ENCODE measurements at regions not wholly inside any gene's neighbourhood (a gene's known extent, or its start where the extent isn't known, plus 50 kb on each side); places are given as distances from the start of the nearest gene placed in this dataset.

DNA sequence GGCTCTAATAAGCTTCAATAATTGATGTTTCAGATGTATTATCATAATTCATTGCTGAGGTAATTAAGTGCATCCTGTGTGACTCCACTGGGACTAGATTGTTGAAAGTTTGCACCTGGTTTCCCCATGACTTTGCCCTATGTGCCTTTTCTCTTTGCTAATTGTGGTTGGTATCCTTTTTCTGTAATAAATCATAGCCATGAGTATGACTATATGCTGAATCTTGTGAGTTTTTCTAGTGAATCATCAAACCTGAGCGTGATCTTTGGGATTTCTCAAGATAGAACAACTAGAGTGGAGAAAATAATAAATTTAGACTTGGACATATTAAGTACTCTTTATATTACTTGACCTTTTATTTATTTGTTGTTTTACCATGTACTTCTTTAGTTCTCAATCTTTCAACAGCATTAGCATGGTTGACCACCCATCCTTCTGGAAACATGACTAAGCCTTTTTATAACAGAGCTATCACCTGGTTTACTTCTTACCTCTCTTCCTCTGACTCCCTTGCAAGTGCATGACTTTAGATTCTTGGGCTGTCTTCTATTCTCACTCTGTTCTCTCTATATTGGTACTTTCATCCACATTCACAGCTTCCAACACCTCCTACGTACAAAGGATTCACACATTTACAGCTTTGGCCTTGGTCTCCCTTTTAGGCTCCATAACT lies 239.6 kb upstream of the TAS2R1 start:
- H3K4me1 ChIP-seq, result no peaks in the 10 kb centered on the region
- H3K27me3 ChIP-seq, result no peaks in the 10 kb centered on the region
- DNase-seq (ENCODE audit: low spot score), result no peak
- no peak overlapping the region for H3K27ac ChIP-seq
- H3K36me3 ChIP-seq, result no peaks in the 10 kb centered on the region
- TF ChIP-seq, protein P1, sequence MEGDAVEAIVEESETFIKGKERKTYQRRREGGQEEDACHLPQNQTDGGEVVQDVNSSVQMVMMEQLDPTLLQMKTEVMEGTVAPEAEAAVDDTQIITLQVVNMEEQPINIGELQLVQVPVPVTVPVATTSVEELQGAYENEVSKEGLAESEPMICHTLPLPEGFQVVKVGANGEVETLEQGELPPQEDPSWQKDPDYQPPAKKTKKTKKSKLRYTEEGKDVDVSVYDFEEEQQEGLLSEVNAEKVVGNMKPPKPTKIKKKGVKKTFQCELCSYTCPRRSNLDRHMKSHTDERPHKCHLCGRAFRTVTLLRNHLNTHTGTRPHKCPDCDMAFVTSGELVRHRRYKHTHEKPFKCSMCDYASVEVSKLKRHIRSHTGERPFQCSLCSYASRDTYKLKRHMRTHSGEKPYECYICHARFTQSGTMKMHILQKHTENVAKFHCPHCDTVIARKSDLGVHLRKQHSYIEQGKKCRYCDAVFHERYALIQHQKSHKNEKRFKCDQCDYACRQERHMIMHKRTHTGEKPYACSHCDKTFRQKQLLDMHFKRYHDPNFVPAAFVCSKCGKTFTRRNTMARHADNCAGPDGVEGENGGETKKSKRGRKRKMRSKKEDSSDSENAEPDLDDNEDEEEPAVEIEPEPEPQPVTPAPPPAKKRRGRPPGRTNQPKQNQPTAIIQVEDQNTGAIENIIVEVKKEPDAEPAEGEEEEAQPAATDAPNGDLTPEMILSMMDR (IDR thresholded peaks at IDR 0.05), result no peak
- H3K4me3 ChIP-seq, result no peak overlapping the region
- peaks cover 0 to 21% of the 10 kb centered on the region in 2 donors for H3K9me3 ChIP-seq

GRCh38 chr5:9865574-9865973 lies 235.4 kb upstream of the TAS2R1 start:
- H3K27ac ChIP-seq, result no peak overlapping the region
- H3K36me3 ChIP-seq, result no peaks in the 10 kb centered on the region
- no peaks in the 10 kb centered on the region for H3K4me1 ChIP-seq
- peaks cover 0 to 21% of the 10 kb centered on the region in 2 donors for H3K9me3 ChIP-seq
- TF ChIP-seq, protein P1 (IDR thresholded peaks at IDR 0.05), result no peak
- no peak for DNase-seq (ENCODE audit: low spot score)
- H3K4me3 ChIP-seq, result no peak overlapping the region
- no peaks in the 10 kb centered on the region for H3K27me3 ChIP-seq

GRCh38 chr5:9864791-9865190 lies 234.6 kb upstream of the TAS2R1 start:
- H3K27me3 ChIP-seq, result no peaks in the 10 kb centered on the region
- TF ChIP-seq, protein P1 (IDR thresholded peaks at IDR 0.05), result no peak
- no peaks in the 10 kb centered on the region for H3K4me1 ChIP-seq
- no peak overlapping the region for H3K27ac ChIP-seq
- H3K4me3 ChIP-seq, result no peak overlapping the region
- H3K9me3 ChIP-seq, result peaks cover 0 to 21% of the 10 kb centered on the region in 2 donors
- no peaks in the 10 kb centered on the region for H3K36me3 ChIP-seq
- no peak for DNase-seq (ENCODE audit: low spot score)

- TF ChIP-seq, protein P1 (IDR thresholded peaks at IDR 0.05), result no peak
- H3K27me3 ChIP-seq, result no peaks in the 10 kb centered on the region
- H3K4me3 ChIP-seq, result no peak overlapping the region
- no peaks in the 10 kb centered on the region for H3K4me1 ChIP-seq
- H3K27ac ChIP-seq, result no peak overlapping the region
- H3K36me3 ChIP-seq, result no peaks in the 10 kb centered on the region
- no peak for DNase-seq (ENCODE audit: low spot score)
- peaks cover 0 to 21% of the 10 kb centered on the region in 2 donors for H3K9me3 ChIP-seq
These were observed 233.3 kb upstream of the TAS2R1 start for GRCh38 chr5:9863486-9863885.

DNA sequence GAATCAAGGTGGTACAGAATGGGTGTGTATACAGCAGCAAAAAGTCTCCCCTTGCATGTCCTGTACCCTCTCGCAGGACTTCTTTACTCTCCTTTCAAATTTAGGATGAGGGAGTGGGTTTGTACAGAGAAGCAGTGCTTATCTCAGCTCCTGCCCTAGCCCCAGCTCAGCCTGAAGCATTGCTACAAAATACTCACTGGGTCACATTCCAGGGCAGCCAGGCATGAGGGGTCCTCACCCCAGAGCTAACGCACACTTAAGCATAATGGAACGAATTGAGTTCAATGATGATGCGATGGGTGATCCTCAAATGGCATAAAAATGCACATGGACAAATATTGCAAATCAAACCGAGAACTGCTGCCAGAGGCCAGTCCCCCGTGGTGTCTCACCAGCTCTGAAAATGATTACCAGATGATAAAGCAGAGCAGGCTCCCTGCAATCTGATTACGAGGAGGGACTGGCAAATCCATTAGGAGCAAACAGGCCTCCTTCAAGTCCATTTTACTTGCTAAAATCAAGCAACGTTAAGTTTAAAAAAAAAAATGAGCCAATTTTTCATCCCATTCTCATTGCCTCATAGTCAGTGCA lies 231.6 kb upstream of the TAS2R1 start:
- H3K9me3 ChIP-seq, result peaks cover 0 to 23% of the 10 kb centered on the region in 2 donors
- H3K4me3 ChIP-seq, result no peak overlapping the region
- H3K4me1 ChIP-seq, result no peaks in the 10 kb centered on the region
- H3K27me3 ChIP-seq, result no peaks in the 10 kb centered on the region
- no peak for DNase-seq (ENCODE audit: low spot score)
- no peaks in the 10 kb centered on the region for H3K36me3 ChIP-seq
- TF ChIP-seq, protein P1 (IDR thresholded peaks at IDR 0.05), result no peak
- no peak overlapping the region for H3K27ac ChIP-seq

All from right atrium auricular region (tissue), 2 donors.